ENCODE measurements at regions not wholly inside any gene's neighbourhood (a gene's known extent, or its start where the extent isn't known, plus 50 kb on each side); places are given as distances from the start of the nearest gene placed in this dataset.

GRCh38 chr3:72437661-72438406, 410.4 kb downstream of the SHQ1 start:
- no peak overlapping the region for H3K4me3 ChIP-seq (ENCODE audit: low read depth, low read length)
- no peak for DNase-seq (ENCODE audit: low read depth)
- TF ChIP-seq, protein P1, sequence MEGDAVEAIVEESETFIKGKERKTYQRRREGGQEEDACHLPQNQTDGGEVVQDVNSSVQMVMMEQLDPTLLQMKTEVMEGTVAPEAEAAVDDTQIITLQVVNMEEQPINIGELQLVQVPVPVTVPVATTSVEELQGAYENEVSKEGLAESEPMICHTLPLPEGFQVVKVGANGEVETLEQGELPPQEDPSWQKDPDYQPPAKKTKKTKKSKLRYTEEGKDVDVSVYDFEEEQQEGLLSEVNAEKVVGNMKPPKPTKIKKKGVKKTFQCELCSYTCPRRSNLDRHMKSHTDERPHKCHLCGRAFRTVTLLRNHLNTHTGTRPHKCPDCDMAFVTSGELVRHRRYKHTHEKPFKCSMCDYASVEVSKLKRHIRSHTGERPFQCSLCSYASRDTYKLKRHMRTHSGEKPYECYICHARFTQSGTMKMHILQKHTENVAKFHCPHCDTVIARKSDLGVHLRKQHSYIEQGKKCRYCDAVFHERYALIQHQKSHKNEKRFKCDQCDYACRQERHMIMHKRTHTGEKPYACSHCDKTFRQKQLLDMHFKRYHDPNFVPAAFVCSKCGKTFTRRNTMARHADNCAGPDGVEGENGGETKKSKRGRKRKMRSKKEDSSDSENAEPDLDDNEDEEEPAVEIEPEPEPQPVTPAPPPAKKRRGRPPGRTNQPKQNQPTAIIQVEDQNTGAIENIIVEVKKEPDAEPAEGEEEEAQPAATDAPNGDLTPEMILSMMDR (conservative IDR thresholded peaks at IDR 0.05; ENCODE audit: low read depth, low read length): no peak

DNA sequence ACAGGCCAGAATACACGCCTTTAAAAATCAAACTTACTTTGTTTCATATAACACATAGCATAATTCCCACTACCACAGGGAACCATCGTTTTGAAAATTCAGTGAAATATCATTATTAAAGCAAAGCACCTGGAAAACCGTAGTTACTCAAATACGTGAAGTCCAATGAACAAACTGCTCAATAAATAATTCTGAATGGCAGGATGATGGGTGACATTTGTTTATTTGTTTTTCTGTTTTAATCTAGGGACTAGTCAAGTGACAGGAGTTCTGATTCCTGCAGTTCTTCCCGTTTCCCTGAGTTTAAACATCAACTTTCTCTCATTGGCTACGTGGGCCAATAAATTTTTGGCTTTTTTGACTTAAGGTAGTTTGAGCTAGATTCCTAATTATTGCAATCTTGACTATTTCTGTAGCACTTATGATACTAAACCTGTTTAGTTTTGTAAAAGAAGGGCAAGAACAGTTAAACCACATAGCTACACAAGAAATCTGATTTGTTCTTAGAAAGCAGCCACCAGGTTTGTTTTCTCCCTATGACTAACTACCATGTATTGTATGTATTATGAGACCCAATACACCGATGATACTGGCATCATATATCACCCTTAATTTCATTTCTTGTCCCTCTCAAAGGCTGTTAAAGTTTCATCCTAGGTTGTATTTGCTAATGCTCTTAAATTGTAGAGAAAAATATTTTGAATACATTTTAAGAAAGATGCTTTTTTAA, 411.2 kb downstream of the SHQ1 start:
- TF ChIP-seq, protein P1 (conservative IDR thresholded peaks at IDR 0.05; ENCODE audit: low read depth, low read length): no peak
- H3K4me3 ChIP-seq (ENCODE audit: low read depth, low read length): no peak overlapping the region
- no peak for DNase-seq (ENCODE audit: low read depth)

- TF ChIP-seq, protein P1 (conservative IDR thresholded peaks at IDR 0.05; ENCODE audit: low read depth, low read length): no peak
- H3K4me3 ChIP-seq (ENCODE audit: low read depth, low read length): no peak overlapping the region
- DNase-seq (ENCODE audit: low read depth): no peak
These were observed 413.9 kb downstream of the SHQ1 start for GRCh38 chr3:72434296-72434695.

DNA sequence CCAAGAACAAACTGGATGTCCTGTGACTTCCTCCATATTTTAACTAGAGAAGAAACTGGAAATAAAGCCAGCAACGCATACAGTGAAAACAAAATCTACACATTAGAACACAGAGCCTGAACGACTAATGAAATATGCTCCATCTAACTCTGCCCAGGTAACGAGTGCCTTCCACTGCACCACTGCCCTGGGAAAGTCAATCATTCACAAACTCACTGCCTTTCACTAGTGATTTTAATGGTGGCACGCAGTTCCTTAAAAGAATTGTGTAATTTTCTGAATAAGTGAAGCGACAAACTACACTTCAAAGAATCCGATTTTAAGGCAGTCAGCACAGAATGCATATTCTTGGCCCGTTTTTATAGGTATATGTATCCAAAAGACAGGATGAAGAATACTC, 416.0 kb downstream of the SHQ1 start:
- DNase-seq (ENCODE audit: low read depth): peak; percentile 30
- TF ChIP-seq, protein P1 (conservative IDR thresholded peaks at IDR 0.05; ENCODE audit: low read depth, low read length): no peak
- H3K4me3 ChIP-seq (ENCODE audit: low read depth, low read length): no peak overlapping the region

DNA sequence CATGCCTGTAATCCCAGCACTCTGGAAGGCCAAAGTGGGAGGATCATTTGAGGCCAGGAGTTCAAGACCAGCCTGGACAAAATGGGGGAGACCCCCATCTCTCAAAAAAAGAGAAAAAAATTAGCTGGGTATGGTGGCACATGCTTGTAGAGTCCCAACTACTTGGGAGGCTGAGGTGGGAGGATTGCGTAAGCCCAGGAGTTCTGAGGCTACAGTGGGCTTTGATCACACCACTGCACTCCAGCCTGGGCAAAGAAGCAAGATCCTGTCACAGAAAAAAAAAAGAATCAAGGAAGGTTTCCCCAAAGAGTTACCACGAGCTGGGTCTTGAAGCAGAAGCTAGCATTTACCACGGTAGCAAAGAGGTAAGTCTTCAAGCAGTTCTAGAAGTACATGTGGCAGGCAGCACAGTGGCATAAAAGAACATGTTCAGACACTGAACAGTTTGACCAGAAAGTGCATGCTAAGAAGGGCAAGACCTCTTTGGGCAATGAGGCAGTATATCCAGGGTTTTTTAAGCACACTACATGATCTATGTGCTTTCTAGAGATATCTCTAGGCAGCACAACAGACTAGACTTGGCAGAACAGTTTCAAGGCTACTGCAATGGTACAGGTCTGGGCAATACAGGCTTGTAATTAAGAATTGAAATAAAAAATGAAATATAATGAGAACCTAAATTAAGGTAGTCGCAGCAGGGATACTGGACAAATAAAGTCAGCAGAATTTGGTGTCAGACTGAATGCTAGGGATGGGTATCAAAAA, 418.5 kb downstream of the SHQ1 start:
- DNase-seq (ENCODE audit: low read depth): no peak
- TF ChIP-seq, protein P1 (conservative IDR thresholded peaks at IDR 0.05; ENCODE audit: low read depth, low read length): no peak
- no peak overlapping the region for H3K4me3 ChIP-seq (ENCODE audit: low read depth, low read length)

DNA sequence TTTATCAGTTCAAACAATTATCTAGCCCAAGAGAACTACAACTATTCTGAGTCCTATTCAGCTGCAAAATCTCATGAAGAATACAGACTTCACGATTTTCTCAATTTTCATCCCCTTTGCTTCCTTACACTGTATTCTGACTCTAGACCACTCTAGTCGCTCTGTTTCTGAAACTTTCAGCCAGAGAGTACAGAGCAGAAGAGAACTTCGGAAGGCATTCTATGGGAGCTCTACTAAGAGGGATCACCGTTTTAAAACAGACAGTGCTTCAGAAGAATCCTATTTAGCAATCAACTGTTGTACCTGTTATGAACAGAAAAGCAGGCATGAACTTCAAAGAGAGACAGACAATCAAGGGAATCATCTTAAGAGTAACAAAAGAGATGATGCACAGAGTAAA, 419.4 kb downstream of the SHQ1 start:
- no peak for DNase-seq (ENCODE audit: low read depth)
- TF ChIP-seq, protein P1 (conservative IDR thresholded peaks at IDR 0.05; ENCODE audit: low read depth, low read length): no peak
- H3K4me3 ChIP-seq (ENCODE audit: low read depth, low read length): no peak overlapping the region
